CD4-positive, alpha-beta T cell treated with Interleukin-17A for 1 hour (primary cell): ENCODE measurements at regions not wholly inside any gene's neighbourhood (a gene's known extent, or its start where the extent isn't known, plus 50 kb on each side); places are given as distances from the start of the nearest gene placed in this dataset.

Experiments
- DNase-seq: peaks from one replicate; pipeline ENCODE4 v3.0.0-alpha.2; 2020

DNA sequence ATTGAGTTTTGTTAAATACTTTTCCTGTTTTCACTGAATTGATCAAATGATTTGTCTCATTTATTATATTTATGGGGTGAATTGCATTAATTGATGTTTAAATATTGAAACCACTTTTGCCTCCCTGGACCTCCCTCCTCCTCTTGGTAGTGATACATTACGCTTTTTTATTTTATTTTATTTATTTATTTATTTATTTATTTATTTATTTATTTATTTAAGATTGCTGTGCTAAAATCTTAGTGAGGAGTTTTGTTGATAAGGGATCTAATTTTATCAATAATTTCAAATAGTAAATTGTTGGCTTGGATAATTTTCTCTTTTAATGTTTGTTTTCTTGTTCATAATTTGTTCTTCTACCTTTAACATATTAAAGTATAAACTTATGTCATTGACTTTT lies 1281.0 kb upstream of the NXPH2 start:
- DNase-seq, result no peak

- no peak for DNase-seq
Measured at GRCh38 chr2:140057928-140058327, 1277.7 kb upstream of the NXPH2 start.

DNA sequence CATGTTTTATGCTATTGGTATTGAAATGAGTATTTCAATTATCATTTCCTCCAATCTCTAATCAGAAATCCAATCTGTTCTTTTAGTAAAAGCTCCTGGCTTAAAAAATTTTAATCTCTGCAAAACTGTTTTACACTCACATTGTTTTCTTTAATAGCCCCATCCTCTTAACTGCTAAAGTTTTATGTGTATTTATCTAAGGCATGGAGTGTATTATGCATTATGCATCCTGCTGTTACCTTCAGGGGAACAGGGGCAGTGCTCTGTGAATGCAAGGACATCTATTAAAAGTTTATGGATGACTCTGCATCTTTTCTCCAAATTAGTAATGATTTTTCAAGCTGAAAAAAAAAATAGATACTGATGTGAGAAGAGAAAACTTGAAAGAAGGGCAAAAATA lies 1261.6 kb upstream of the NXPH2 start:
- no peak for DNase-seq

DNA sequence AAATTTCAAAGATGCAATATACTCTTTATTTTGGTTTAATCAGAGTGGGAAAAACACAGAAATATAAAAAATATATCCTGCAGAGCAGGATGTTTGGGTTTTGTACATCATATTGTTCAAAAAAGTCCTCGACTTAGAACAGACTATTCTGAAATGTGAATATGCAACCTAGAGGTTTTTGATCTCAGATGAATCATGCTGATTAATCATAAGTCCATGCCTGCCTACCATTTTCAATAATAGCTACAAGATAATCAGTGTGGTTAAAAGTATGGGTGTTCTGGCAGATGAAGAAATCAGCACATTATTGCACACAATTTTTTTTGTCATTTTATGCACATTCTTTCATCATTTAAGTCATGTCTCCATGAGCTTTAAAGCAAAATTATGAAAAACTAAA lies 1261.0 kb upstream of the NXPH2 start:
- DNase-seq, result no peak

GRCh38 chr2:140033638-140034037 lies 1253.4 kb upstream of the NXPH2 start:
- DNase-seq, result no peak

GRCh38 chr2:140027966-140028365 lies 1247.8 kb upstream of the NXPH2 start:
- no peak for DNase-seq

- DNase-seq, result no peak
Measured at GRCh38 chr2:140027320-140027719, 1247.1 kb upstream of the NXPH2 start.

DNA sequence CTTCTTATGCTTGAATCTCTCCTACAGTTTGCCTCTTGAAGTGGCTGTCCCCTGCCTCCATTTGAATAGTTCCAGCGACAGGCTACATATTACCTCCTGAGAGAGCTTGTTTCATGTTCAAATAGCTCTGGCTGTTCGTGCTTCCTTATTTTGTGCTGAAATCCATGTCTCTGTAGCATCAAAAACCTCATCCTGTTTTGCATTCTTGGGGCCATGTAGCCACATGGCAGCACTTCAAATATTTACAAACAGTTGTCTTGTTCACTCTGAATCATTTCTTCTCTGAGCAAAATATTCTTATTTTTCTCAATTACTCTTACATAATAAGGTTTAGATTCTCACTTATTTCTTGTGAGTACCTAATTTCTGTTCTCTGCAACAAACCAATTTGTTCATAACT lies 1243.1 kb upstream of the NXPH2 start:
- DNase-seq, result no peak

- no peak for DNase-seq
Measured at GRCh38 chr2:140018541-140018940, 1238.4 kb upstream of the NXPH2 start.

GRCh38 chr2:140014204-140014546 lies 1234.0 kb upstream of the NXPH2 start:
- DNase-seq, result no peak

GRCh38 chr2:140013545-140014203 lies 1233.5 kb upstream of the NXPH2 start:
- DNase-seq, result no peak

DNA sequence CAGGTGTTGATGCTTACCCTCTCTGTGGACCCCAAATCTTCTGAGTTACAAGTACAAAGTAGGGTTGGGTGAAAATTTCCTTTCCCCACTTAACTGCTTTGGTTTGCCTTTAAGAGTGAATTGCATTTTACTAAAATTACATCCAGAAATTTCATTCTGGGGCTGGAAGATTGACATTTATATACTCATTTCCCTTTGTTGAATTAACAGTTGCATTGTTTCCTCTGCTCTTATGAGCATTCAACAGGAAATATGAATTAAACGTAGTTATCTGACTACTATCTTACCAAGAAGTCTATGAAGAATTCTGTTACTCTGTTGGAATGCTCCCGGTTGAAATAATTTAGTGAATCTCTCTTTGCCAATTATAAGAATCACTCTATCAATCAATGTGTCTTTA lies 1231.1 kb upstream of the NXPH2 start:
- no peak for DNase-seq

- no peak for DNase-seq
Measured at GRCh38 chr2:140002110-140002509, 1221.9 kb upstream of the NXPH2 start.

DNA sequence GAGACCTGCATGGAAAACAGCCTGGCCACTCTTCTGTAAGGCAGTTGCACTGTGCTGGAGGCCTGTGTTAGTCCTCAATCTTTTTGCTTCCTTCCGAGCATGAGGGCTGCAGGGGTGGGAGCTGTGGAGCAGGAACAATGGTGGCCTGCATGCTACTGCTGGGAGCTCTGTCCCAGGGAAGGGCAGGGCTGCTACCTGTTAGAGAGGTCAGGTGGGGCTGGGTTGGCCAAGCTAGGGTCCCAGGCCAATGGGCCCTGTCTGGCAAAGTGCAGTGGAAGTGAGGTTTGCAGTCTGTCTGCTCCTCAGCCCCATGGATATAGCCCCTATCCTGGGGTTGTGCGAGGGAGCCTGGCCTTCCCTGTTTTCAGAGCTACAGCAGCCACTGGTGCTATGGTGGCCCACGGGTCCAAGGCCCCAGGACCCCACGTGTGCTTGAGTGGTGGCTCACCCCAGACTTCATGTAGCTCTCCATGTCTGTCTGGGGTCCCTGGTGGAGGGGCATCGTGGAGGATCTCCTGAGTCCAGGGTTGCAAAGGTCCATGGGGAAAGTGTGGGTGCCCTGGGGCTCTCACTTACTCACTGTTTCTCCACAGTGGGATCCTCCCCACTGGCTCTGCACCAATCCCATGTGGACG lies 1212.6 kb upstream of the NXPH2 start:
- no peak for DNase-seq

DNA sequence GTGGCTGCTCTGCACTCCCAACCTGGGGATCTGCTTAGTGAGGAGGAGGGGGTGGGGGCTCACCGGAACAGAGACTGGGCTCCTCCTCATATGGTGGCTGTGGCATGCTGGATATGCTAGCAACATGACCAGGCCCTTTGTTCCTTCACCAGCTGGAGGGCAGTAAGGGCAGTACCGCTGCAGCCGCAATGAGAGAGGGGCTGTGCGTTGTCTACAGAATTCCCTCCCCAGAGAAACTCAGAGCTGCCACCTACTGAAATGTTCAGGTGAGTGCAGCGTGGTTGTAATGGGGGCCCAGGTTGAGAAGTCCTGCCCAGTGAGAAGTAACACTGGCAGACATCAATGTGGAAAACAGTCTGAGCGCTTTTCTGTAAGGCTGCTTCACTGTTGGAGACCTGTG lies 1211.9 kb upstream of the NXPH2 start:
- no peak for DNase-seq

DNA sequence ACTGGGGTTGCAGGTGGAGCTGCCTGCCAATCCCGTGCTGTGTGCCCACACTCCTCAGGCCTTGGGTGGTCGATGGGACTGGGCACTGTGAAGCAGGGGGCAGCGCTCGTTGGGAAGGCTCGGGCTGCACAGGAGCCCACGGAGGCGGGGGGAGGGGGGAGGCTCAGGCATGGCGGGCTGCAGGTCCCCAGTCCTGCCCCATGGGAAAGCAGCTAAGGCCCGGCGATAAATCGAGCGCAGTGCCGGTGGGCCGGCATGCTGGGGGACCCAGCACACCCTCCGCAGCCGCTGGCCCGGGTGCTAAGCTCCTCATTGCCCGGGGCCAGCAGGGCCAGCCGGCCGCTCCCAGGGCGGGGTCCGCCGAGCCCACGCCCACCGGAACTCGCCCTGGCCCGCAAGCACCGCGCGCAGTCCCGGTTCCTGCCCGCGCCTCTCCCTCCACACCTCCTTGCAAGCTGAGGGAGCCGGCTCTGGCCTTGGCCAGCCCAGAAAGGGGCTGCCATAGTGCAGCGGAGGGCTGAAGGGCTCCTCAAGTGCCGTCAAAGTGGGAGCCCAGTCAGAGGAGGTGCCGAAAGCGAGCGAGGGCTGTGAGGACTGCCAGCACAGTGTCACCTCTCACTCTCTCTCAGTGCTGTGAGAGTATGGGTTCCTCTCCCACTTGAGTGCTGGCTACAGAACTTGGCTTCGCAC lies 1210.6 kb upstream of the NXPH2 start:
- DNase-seq, result no peak

- DNase-seq, result no peak
Measured at GRCh38 chr2:139969323-139969722, 1189.1 kb upstream of the NXPH2 start.

DNA sequence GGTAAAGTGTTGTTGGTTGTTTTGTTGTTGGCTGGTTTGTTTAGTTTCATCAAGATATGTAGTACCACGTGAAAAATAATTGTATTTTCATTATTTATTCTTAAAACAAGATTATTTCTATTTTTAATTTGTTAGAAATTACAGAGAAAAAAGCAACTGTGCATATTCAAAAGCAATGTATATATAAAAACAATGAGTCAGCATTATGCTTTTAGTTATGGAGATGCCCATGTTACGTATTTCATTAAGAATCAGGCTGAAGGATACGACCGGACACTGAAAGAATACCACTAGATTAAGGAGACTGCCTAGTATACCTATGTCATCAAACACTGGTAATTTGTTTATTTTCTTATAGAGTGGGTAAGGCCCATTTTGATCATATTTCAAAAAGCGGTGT lies 1188.4 kb upstream of the NXPH2 start:
- no peak for DNase-seq

GRCh38 chr2:139967665-139968064 lies 1187.5 kb upstream of the NXPH2 start:
- no peak for DNase-seq

DNA sequence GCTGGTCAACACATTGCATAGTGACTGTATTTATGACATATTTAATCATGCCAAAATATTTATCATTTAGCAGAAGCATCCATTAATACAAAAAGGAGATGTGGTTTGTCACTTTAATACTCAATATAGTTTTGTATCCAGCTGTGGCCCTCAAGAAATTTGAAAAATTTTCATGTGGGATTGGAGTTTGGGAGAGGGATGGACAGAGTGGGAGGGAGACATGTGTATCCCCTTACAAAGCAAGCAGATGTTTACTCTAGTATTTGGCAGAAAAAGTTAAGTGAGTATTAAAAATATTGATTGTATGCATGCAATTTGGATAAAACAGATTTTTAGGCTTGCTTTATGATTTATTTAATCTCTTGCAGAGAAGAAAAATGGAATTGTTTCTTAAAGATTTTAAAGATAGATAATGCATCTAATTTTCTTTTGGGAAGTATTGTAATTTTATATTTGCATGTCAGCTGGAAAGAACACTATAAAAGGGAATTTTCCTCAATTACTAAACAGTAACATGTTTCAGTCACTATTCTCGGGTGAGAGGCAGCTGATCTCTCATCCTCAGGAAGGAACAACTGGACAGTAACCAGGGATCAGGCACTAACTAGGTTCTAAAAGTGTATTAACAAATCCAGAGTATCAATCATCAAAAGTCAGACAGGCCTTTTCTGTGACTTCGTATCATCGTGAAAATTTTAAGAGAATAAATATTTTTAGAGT lies 1184.7 kb upstream of the NXPH2 start:
- DNase-seq, result no peak

GRCh38 chr2:139963863-139964355 lies 1183.7 kb upstream of the NXPH2 start:
- DNase-seq, result no peak

DNA sequence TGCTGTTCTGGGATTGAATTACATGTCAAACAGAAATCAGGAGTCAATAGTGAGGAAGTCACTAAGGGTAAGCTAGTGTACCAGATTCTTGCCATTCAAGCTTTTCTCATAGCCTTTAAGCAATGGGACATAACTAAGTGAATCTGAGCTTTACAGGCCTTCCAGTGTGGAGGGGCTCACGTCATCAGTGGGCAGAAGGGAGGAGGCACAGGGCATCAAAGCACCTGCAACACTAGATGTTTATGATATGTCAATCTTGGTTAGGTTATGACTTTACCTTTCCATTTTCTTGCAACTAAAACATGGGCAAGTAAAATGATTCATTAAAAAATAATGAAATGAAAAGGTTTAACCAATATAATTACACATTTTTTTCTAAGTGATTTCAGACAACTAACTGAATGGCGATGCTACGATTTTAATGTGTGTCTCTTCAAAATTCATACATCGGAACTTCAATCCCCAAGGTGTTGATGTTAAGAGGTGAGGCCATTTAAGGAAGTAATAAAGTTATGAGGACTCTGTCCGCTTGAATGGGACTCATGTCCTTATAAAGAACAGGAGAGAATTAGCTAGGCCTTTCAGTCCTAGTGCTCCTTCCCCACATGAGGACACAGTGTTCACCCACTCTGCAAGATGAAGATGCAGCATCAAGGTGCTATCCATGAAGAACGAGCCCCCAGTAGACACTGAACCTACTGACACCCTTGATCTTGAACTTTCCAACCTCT lies 1169.2 kb upstream of the NXPH2 start:
- DNase-seq, result no peak

DNA sequence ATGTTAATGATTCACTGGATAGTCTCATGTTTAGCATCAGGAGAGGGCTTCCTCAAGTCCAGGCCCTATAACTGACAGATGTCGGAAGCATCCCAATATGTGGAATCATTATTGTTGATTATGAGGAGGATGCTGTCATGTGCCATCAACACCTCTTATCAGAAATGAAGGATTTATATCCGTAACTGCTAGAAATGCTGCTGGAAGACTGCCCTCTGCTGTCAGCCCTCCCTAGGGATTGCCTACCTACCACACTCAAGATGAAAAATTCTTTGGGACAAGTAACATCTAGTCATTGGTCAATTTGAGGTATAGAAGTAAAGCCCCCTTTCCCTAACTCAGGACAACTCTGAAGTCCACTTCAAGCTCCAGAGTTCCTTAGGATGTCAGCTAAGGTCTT lies 1166.5 kb upstream of the NXPH2 start:
- no peak for DNase-seq
